HL-60 (cell line): ENCODE measurements at regions not wholly inside any gene's neighbourhood (a gene's known extent, or its start where the extent isn't known, plus 50 kb on each side); places are given as distances from the start of the nearest gene placed in this dataset.

Experiments
- CTCF ChIP-seq: IDR thresholded peaks from one replicate; pipeline ENCODE4 v1.5.1; 2011; ENCODE audit warnings: low read length, control low read depth, inconsistent platforms; ENCODE audit not compliant: insufficient read depth
- POLR2AphosphoS5 ChIP-seq: IDR thresholded peaks from 2 replicates; pipeline ENCODE4 v1.6.1; 2012; ENCODE audit warnings: low read depth
- REST ChIP-seq: IDR thresholded peaks from 2 replicates; pipeline ENCODE4 v1.6.1; 2012; ENCODE audit warnings: low read depth; ENCODE audit not compliant: insufficient replicate concordance

- TF ChIP-seq CTCF, result no peak
- TF ChIP-seq POLR2AphosphoS5, result no peak
- no peak for TF ChIP-seq REST
Observed at GRCh38 chr13:79884890-79885289, 403.9 kb downstream of the NDFIP2 start.
